H9 (cell line): ENCODE measurements at regions not wholly inside any gene's neighbourhood (a gene's known extent, or its start where the extent isn't known, plus 50 kb on each side); places are given as distances from the start of the nearest gene placed in this dataset.

Experiments used
- DNase-seq: peaks from one replicate; pipeline ENCODE4 v3.0.0-alpha.2; 2017
- H2AFZ ChIP-seq: one replicate; pipeline ENCODE4 v1.6.1; 2013; ENCODE audit warnings: mild to moderate bottlenecking, low read length, control low read depth, moderate library complexity
- H2AK5ac ChIP-seq: 2 replicates; pipeline ENCODE4 v1.6.1; 2013; ENCODE audit warnings: low read length, control low read depth, mixed read lengths; ENCODE audit not compliant: insufficient read length
- H2BK120ac ChIP-seq: one replicate; pipeline ENCODE4 v1.6.1; 2013; ENCODE audit warnings: low read depth, mild to moderate bottlenecking, low read length, control low read depth, inconsistent platforms; ENCODE audit not compliant: poor library complexity, severe bottlenecking
- H2BK12ac ChIP-seq: 2 replicates; pipeline ENCODE4 v1.6.1; 2013; ENCODE audit warnings: low read length, control low read depth, mixed read lengths, low read depth; ENCODE audit not compliant: insufficient read length
- H2BK15ac ChIP-seq: 2 replicates; pipeline ENCODE4 v1.6.1; 2013; ENCODE audit warnings: low read depth, low read length, control low read depth
- H2BK20ac ChIP-seq: one replicate; pipeline ENCODE4 v1.6.1; 2013; ENCODE audit warnings: low read depth, mild to moderate bottlenecking, low read length, control low read depth, inconsistent platforms; ENCODE audit not compliant: poor library complexity, severe bottlenecking
- H2BK5ac ChIP-seq: 2 replicates; pipeline ENCODE4 v1.6.1; 2013; ENCODE audit warnings: low read length, control low read depth, mixed read lengths; ENCODE audit not compliant: insufficient read length
- H3K14ac ChIP-seq: 2 replicates; pipeline ENCODE4 v1.6.1; 2013; ENCODE audit warnings: low read length, control low read depth; ENCODE audit not compliant: insufficient read depth
- H3K18ac ChIP-seq: 2 replicates; pipeline ENCODE4 v1.6.1; 2013; ENCODE audit warnings: low read depth, mild to moderate bottlenecking, mixed read lengths, low read length, control low read depth; ENCODE audit not compliant: insufficient read length
- H3K23ac ChIP-seq: 2 replicates; pipeline ENCODE4 v1.6.1; 2013; ENCODE audit warnings: low read length, control low read depth, mixed read lengths, low read depth; ENCODE audit not compliant: insufficient read length
- H3K23me2 ChIP-seq: 2 replicates; pipeline ENCODE4 v1.6.1; 2013; ENCODE audit warnings: low read depth, mild to moderate bottlenecking, mixed read lengths, low read length, control low read depth; ENCODE audit not compliant: insufficient read length, poor library complexity, severe bottlenecking
- H3K27ac ChIP-seq: 2 replicates; pipeline ENCODE4 v1.5.1; 2013; ENCODE audit warnings: low read length, control low read depth, mixed read lengths, low read depth; ENCODE audit not compliant: insufficient read length
- H3K27me3 ChIP-seq: 2 replicates; pipeline ENCODE4 v1.6.1; 2013; ENCODE audit warnings: low read length, control low read depth, inconsistent platforms; ENCODE audit not compliant: insufficient read depth
- H3K4ac ChIP-seq: 2 replicates; pipeline ENCODE4 v1.6.1; 2013; ENCODE audit warnings: low read depth, mild to moderate bottlenecking, control low read depth, inconsistent platforms, low read length, moderate library complexity
- H3K4me1 ChIP-seq: 2 replicates; pipeline ENCODE4 v1.6.1; 2013; ENCODE audit warnings: low read length, control low read depth, inconsistent platforms; ENCODE audit not compliant: insufficient read depth
- H3K4me2 ChIP-seq: 2 replicates; pipeline ENCODE4 v1.6.1; 2013; ENCODE audit warnings: low read length, control low read depth, mixed read lengths; ENCODE audit not compliant: insufficient read length, insufficient read depth
- H3K56ac ChIP-seq: 2 replicates; pipeline ENCODE4 v1.6.1; 2013; ENCODE audit warnings: low read depth, mild to moderate bottlenecking, mixed read lengths, low read length, control low read depth; ENCODE audit not compliant: insufficient read length
- H3K79me1 ChIP-seq: 2 replicates; pipeline ENCODE4 v1.6.1; 2013; ENCODE audit warnings: low read depth, mild to moderate bottlenecking, moderate library complexity, low read length, control low read depth, inconsistent platforms; ENCODE audit not compliant: insufficient read depth, poor library complexity, severe bottlenecking
- H3K79me2 ChIP-seq: 2 replicates; pipeline ENCODE4 v1.6.1; 2013; ENCODE audit warnings: low read length, control low read depth, inconsistent platforms; ENCODE audit not compliant: insufficient read depth
- H3K9ac ChIP-seq: 2 replicates; pipeline ENCODE4 v1.6.1; 2013; ENCODE audit warnings: low read length, control low read depth, mixed read lengths; ENCODE audit not compliant: insufficient read length; ENCODE audit errors: extremely low read depth
- H3K9me3 ChIP-seq: one replicate; pipeline ENCODE4 v1.6.1; 2013; ENCODE audit warnings: low read depth, low read length, inconsistent platforms; ENCODE audit not compliant: control insufficient read depth
- H3T11ph ChIP-seq: one replicate; pipeline ENCODE4 v1.6.1; 2013; ENCODE audit warnings: mild to moderate bottlenecking, low read length, control low read depth, inconsistent platforms
- H4K20me1 ChIP-seq: one replicate; pipeline ENCODE4 v1.6.1; 2013; ENCODE audit not compliant: control insufficient read depth, insufficient read length, insufficient read depth
- H4K5ac ChIP-seq: 2 replicates; pipeline ENCODE4 v1.6.1; 2013; ENCODE audit warnings: low read depth, mild to moderate bottlenecking, mixed read lengths, low read length, control low read depth; ENCODE audit not compliant: insufficient read length
- H4K8ac ChIP-seq: replicated peaks from 2 replicates; pipeline ENCODE4 v1.6.1; 2013; ENCODE audit warnings: low read length, control low read depth, mixed read lengths, low read depth; ENCODE audit not compliant: insufficient read length
- H4K91ac ChIP-seq: 2 replicates; pipeline ENCODE4 v1.6.1; 2013; ENCODE audit warnings: low read depth, mild to moderate bottlenecking, moderate library complexity, mixed read lengths, low read length, control low read depth; ENCODE audit not compliant: insufficient read length
- H3K27ac Mint-ChIP-seq, 3 experiments: 2 replicates in 2 of 3; 3 replicates in 1 of 3; pipeline ENCODE4 v1.8.0; 2020 to 2021; ENCODE audit warnings: mixed read lengths in 3 of 3, mild to moderate bottlenecking in 1 of 3, moderate library complexity in 1 of 3
- H3K27me3 Mint-ChIP-seq: 2 replicates; pipeline ENCODE4 v1.8.0; 2021; ENCODE audit warnings: low read depth, mild to moderate bottlenecking, moderate library complexity, mixed read lengths
- H3K36me3 Mint-ChIP-seq, 3 experiments: 2 replicates in 2 of 3; 3 replicates in 1 of 3; pipeline ENCODE4 v1.8.0; 2020 to 2021; ENCODE audit warnings: low read depth in 3 of 3, mixed read lengths in 3 of 3; ENCODE audit not compliant: insufficient read depth in 1 of 3
- H3K4me1 Mint-ChIP-seq, 2 experiments: 2 replicates each; pipeline ENCODE4 v1.8.0; 2020; ENCODE audit warnings: mixed read lengths in 2 of 2
- H3K4me3 Mint-ChIP-seq, 2 experiments: 2 replicates in 1 of 2; 3 replicates in 1 of 2; pipeline ENCODE4 v1.8.0; 2020 to 2021; ENCODE audit warnings: mild to moderate bottlenecking in 2 of 2, mixed read lengths in 2 of 2, moderate library complexity in 1 of 2
- H3K9me3 Mint-ChIP-seq, 2 experiments: 2 replicates in 1 of 2; 3 replicates in 1 of 2; pipeline ENCODE4 v1.8.0; 2020; ENCODE audit warnings: mild to moderate bottlenecking in 2 of 2, mixed read lengths in 2 of 2, moderate library complexity in 1 of 2
- CTCF ChIP-seq: fragments of 200-600 bp; sonication (generic); conservative IDR thresholded peaks from 3 replicates; pipeline ENCODE4 v1.8.0; 2021; ENCODE audit warnings: antibody characterized with exemption, mild to moderate bottlenecking
- WGBS: extraction: QIAGEN DNeasy Blood & Tissue Kit; methylation state at CpG from one replicate; pipeline ENCODE4 v1.1.7; 2013; ENCODE audit warnings: missing lambda C conversion rate, low lambda C conversion rate, mixed read lengths; ENCODE audit not compliant: insufficient read length; ENCODE audit errors: extremely low coverage; 5-methylcytosine and 5-hydroxymethylcytosine counted together

GRCh38 chr3:124048967-124049798, 57.3 kb upstream of the ROPN1 start:
- no peaks in the 10 kb centered on the region for H3K4me1 ChIP-seq
- no peak overlapping the region for H3K9ac ChIP-seq
- H3K27ac ChIP-seq = no peak overlapping the region
- Mint-ChIP-seq H3K27me3 (peaks cover 7% of the 10 kb centered on the region), H3K27ac (no peak overlapping the region), H3K4me1 (no peaks in the 10 kb centered on the region), H3K9me3 (no peaks in the 10 kb centered on the region), H3K4me3 (no peak overlapping the region), H3K36me3 (no peaks in the 10 kb centered on the region)
- no peak overlapping the region for H3K4ac ChIP-seq
- no peak overlapping the region for H2BK120ac ChIP-seq
- no CpG with 5 or more reads among the region's 6 CpGs for WGBS
- no peak overlapping the region for H3K4me2 ChIP-seq
- no peak overlapping the region for H2BK15ac ChIP-seq
- DNase-seq = no peak
- no peak overlapping the region for H3K14ac ChIP-seq
- H4K5ac ChIP-seq = no peak overlapping the region
- no peaks in the 10 kb centered on the region for H3K23me2 ChIP-seq
- H3K9me3 ChIP-seq = no peaks in the 10 kb centered on the region
- no peak overlapping the region for H4K91ac ChIP-seq
- H3K18ac ChIP-seq = no peak overlapping the region
- H3K56ac ChIP-seq = no peak overlapping the region
- H2BK5ac ChIP-seq = no peak overlapping the region
- H3K27me3 ChIP-seq = no peaks in the 10 kb centered on the region; the same call in 1 of the 2 replicates
- no peak overlapping the region for H2AFZ ChIP-seq
- H2AK5ac ChIP-seq = no peak overlapping the region
- H4K8ac ChIP-seq = no peak overlapping the region
- H3K79me1 ChIP-seq = no peaks in the 10 kb centered on the region
- H3T11ph ChIP-seq = no peak overlapping the region
- no peaks in the 10 kb centered on the region for H4K20me1 ChIP-seq
- no peak overlapping the region for H3K23ac ChIP-seq
- TF ChIP-seq CTCF = no peak
- no peak overlapping the region for H2BK12ac ChIP-seq
- no peaks in the 10 kb centered on the region for H3K79me2 ChIP-seq
- H2BK20ac ChIP-seq = no peak overlapping the region
